ENCODE measurements at regions not wholly inside any gene's neighbourhood (a gene's known extent, or its start where the extent isn't known, plus 50 kb on each side); places are given as distances from the start of the nearest gene placed in this dataset.
"Not testable (repeated sequence)": the region's sequence is repeated elsewhere in the genome, so short reads cannot be mapped to it uniquely, and the experiment has no call there.

- Histone ChIP-seq H3K9me3 (no peaks in the 10 kb centered on the region), H3K27me3 (no peaks in the 10 kb centered on the region), H3K4me3 (no peak overlapping the region), H3K27ac (no peak overlapping the region), H3K4me1 (no peaks in the 10 kb centered on the region), H3K36me3 (no peaks in the 10 kb centered on the region)
- intact Hi-C loops (cut with DNase I) = no loop called here
- no peak for TF ChIP-seq CTCF (IDR thresholded peaks at IDR 0.05)
- no peak for TF ChIP-seq POLR2AphosphoS5 (IDR thresholded peaks at IDR 0.05)
- no peak for TF ChIP-seq POLR2A (IDR thresholded peaks at IDR 0.05)
- WGBS, 2 donors = 86 to 89% methylated on average over 23 of the region's 23 CpGs
- DNase-seq = peak; percentile 58
These were observed 515.7 kb downstream of the FRK start for GRCh38 chr6:115544765-115545671.

- intact Hi-C loops (cut with DNase I) = no loop called here
- Histone ChIP-seq H3K4me3 (no peak overlapping the region), H3K9me3 (no peaks in the 10 kb centered on the region), H3K4me1 (no peaks in the 10 kb centered on the region), H3K36me3 (no peaks in the 10 kb centered on the region), H3K27me3 (no peaks in the 10 kb centered on the region), H3K27ac (no peak overlapping the region)
- WGBS, 2 donors = 89% methylated on average over 1 of the region's 1 CpG
- TF ChIP-seq EP300 (IDR thresholded peaks at IDR 0.05) (no peak), POLR2A (IDR thresholded peaks at IDR 0.05) (no peak), POLR2AphosphoS5 (IDR thresholded peaks at IDR 0.05) (no peak), CTCF (IDR thresholded peaks at IDR 0.05) (no peak)
- no peak for DNase-seq
These were observed 520.4 kb downstream of the FRK start for GRCh38 chr6:115540077-115540869.

GRCh38 chr6:115539531-115539930, 521.2 kb downstream of the FRK start:
- TF ChIP-seq EP300 (IDR thresholded peaks at IDR 0.05) (no peak), CTCF (IDR thresholded peaks at IDR 0.05) (no peak), POLR2A (IDR thresholded peaks at IDR 0.05) (no peak), POLR2AphosphoS5 (IDR thresholded peaks at IDR 0.05) (no peak)
- H3K9me3 ChIP-seq = no peaks in the 10 kb centered on the region
- no peaks in the 10 kb centered on the region for H3K27me3 ChIP-seq
- H3K27ac ChIP-seq = no peak overlapping the region
- no peaks in the 10 kb centered on the region for H3K36me3 ChIP-seq
- H3K4me3 ChIP-seq = no peak overlapping the region
- no peaks in the 10 kb centered on the region for H3K4me1 ChIP-seq
- WGBS, 2 donors = 85 to 87% methylated on average over 6 of the region's 6 CpGs
- intact Hi-C loops (cut with DNase I) = no loop called here
- no peak for DNase-seq

- 24 to 47% methylated on average over 2 of the region's 2 CpGs for WGBS, 2 donors
- H3K27ac ChIP-seq = no peak overlapping the region
These were observed 535.9 kb downstream of the FRK start for GRCh38 chr6:115524821-115525220.

GRCh38 chr6:115521747-115522146, 538.9 kb downstream of the FRK start:
- WGBS, 2 donors = 74 to 75% methylated on average over 3 of the region's 3 CpGs
- DNase-seq; H3K9me3 ChIP-seq; H3K27ac ChIP-seq; H3K4me3 ChIP-seq; H3K36me3 ChIP-seq; intact Hi-C loops (cut with DNase I); H3K27me3 ChIP-seq; H3K4me1 ChIP-seq: not testable (repeated sequence)

More at GRCh38 chr6:115524821-115525220, 535.9 kb downstream of the FRK start:
- H3K27me3 ChIP-seq = no peaks in the 10 kb centered on the region
- H3K4me3 ChIP-seq = no peak overlapping the region
- intact Hi-C loops (cut with DNase I) = no loop called here
- TF ChIP-seq POLR2A (IDR thresholded peaks at IDR 0.05) (no peak), EP300 (IDR thresholded peaks at IDR 0.05) (no peak), POLR2AphosphoS5 (IDR thresholded peaks at IDR 0.05) (no peak), CTCF (IDR thresholded peaks at IDR 0.05) (no peak)
- H3K9me3 ChIP-seq = peaks cover 0 to 6% (median 0%) of the 10 kb centered on the region in 4 donors
- DNase-seq = no peak
- no peaks in the 10 kb centered on the region for H3K4me1 ChIP-seq
- no peaks in the 10 kb centered on the region for H3K36me3 ChIP-seq
